Adrenal gland (tissue), 9 donors: ENCODE measurements at regions not wholly inside any gene's neighbourhood (a gene's known extent, or its start where the extent isn't known, plus 50 kb on each side); places are given as distances from the start of the nearest gene placed in this dataset.

ENCODE experiments used
- DNase-seq, 7 donors: peaks; one replicate each; pipeline ENCODE4 v3.0.0-alpha.2; 2019 to 2020
- H3K27ac ChIP-seq, 5 donors: fragments of 200-600 bp; sonication (generic) in 4 of 5; 1 replicate in 3 of 5; 2 replicates in 2 of 5; pipeline versions ENCODE4 v1.5.1 to v1.8.0; 2016 to 2020; ENCODE audit warnings: mild to moderate bottlenecking in 1 of 5
- H3K27me3 ChIP-seq: fragments of 200-600 bp; 2 replicates; pipeline ENCODE4 v1.8.0; 2021
- H3K36me3 ChIP-seq, 2 donors: fragments of 200-600 bp; replicated peaks in 1 of 2; 1 replicate in 1 of 2; 2 replicates in 1 of 2; pipeline versions ENCODE4 v1.5.1 to v1.8.0; 2018 to 2022
- H3K4me1 ChIP-seq, 2 donors: fragments of 200-600 bp; replicated peaks in 1 of 2; 1 replicate in 1 of 2; 2 replicates in 1 of 2; pipeline versions ENCODE4 v1.5.1 to v1.8.0; 2018 to 2021
- H3K4me3 ChIP-seq, 4 donors: fragments of 200-600 bp; sonication (generic) in 3 of 4; one replicate each; pipeline ENCODE4 v1.5.1; 2016 to 2018
- H3K9me3 ChIP-seq, 3 donors: fragments of 200-600 bp; sonication (generic) in 1 of 3; replicated peaks in 1 of 3; 1 replicate in 2 of 3; 2 replicates in 1 of 3; pipeline versions ENCODE4 v1.5.1 to v1.8.0; 2016 to 2021
- POLR2A ChIP-seq, 2 donors: fragments of 450-650 bp; IDR thresholded peaks; one replicate each; pipeline ENCODE4 v1.6.1; 2017; ENCODE audit warnings: antibody characterized with exemption in 2 of 2, mild to moderate bottlenecking in 2 of 2, moderate library complexity in 1 of 2
- WGBS, 4 donors: extraction: QIAGEN DNeasy Blood & Tissue Kit in 2 of 4; methylation state at CpG; one replicate each; pipeline versions ENCODE4 v1.1.5 to v1.1.7; 2013 to 2017; 5-methylcytosine and 5-hydroxymethylcytosine counted together
- intact Hi-C, 2 donors: fragments of 100-400 bp; cut with DNase I; formaldehyde crosslinking; loops; one replicate each; pipeline versions ENCODE4 v1.14.1 to v1.15.0; 2022 to 2023
- TF ChIP-seq, protein P1 (sequence below), 6 experiments: fragments of 450-650 bp in 4 of 6; fragments of 200-600 bp in 2 of 6; sonication (generic) in 1 of 6; IDR thresholded peaks; 1 replicate in 5 of 6; 2 replicates in 1 of 6; pipeline versions ENCODE4 v1.5.1 to v1.8.0; 2016 to 2021; ENCODE audit warnings: antibody characterized with exemption in 6 of 6, mild to moderate bottlenecking in 2 of 6, moderate library complexity in 1 of 6
- donor health status: healthy with polysubstance abuse.
- donor health status: Bipolar disorder and iron deficiency.
- donor health status: DM: yes; HTN: yes; CAD: no.
- donor health status: DM: no; HTN: no; CAD: no.
- donor health status: DM: no; HTN: no; CAD: no.

DNA sequence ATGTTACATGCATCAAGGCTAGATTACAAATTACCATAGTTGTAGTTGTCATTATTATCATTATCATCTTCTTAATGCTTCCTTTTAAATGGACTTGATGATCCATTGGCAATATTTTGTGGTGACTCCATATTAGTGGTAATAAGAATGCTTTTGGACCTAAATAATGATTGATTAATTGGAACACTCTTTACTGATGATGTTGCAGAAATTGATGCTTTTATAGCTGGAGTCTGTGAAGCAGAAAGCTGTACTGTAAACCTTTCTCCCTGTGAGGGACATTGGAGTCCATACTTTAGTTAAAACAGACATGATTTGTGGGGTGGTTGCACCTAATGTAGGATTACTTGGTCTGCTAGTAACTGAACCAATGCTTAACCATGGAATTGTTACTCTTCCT lies 190.4 kb downstream of the ATXN7L3B start:
- Histone ChIP-seq H3K27ac (no peak overlapping the region), H3K4me3 (no peak overlapping the region), H3K36me3 (no peaks in the 10 kb centered on the region), H3K9me3 (no peaks in the 10 kb centered on the region), H3K4me1 (no peaks in the 10 kb centered on the region), H3K27me3 (no peaks in the 10 kb centered on the region)
- intact Hi-C loops: no loop called here
- no peak for TF ChIP-seq POLR2A (IDR thresholded peaks at IDR 0.05)
- TF ChIP-seq, protein P1, sequence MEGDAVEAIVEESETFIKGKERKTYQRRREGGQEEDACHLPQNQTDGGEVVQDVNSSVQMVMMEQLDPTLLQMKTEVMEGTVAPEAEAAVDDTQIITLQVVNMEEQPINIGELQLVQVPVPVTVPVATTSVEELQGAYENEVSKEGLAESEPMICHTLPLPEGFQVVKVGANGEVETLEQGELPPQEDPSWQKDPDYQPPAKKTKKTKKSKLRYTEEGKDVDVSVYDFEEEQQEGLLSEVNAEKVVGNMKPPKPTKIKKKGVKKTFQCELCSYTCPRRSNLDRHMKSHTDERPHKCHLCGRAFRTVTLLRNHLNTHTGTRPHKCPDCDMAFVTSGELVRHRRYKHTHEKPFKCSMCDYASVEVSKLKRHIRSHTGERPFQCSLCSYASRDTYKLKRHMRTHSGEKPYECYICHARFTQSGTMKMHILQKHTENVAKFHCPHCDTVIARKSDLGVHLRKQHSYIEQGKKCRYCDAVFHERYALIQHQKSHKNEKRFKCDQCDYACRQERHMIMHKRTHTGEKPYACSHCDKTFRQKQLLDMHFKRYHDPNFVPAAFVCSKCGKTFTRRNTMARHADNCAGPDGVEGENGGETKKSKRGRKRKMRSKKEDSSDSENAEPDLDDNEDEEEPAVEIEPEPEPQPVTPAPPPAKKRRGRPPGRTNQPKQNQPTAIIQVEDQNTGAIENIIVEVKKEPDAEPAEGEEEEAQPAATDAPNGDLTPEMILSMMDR (IDR thresholded peaks at IDR 0.05): no peak
- DNase-seq: no peak

DNA sequence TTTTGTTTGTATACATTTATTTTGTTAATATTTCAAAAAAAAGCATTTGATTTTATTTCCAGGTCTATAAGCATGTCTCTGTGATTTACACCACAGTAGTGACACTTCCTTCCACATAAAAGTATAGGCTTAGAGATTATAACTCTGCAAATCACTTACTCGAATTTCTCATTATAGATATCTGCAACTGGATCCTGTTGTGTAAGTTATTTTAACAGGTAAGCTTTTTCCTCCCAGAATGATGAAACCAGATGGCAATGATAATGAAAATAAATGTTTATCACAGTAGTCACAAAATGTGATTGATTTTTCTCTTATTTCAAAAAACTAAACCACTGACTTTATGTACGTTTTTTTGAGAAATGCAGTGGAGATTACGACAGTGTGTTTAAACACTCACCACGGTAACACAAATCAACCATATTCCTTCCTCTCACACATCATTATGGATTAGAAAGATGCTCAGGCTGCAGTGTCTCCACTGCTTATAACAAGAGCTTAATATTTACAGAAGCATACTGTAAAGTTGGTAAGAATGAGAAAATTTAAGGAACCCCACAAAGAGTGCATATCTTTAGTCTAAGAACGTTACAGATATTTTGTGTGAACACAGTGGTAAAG lies 194.6 kb downstream of the ATXN7L3B start:
- DNase-seq: no peak
- no peaks in the 10 kb centered on the region for H3K27me3 ChIP-seq
- no peak overlapping the region for H3K27ac ChIP-seq
- no peaks in the 10 kb centered on the region for H3K36me3 ChIP-seq
- intact Hi-C loops: no loop called here
- no peaks in the 10 kb centered on the region for H3K9me3 ChIP-seq
- TF ChIP-seq, protein P1 (IDR thresholded peaks at IDR 0.05): no peak
- no peak for TF ChIP-seq POLR2A (IDR thresholded peaks at IDR 0.05)
- H3K4me3 ChIP-seq: no peak overlapping the region
- no peaks in the 10 kb centered on the region for H3K4me1 ChIP-seq
- WGBS, 4 donors: 48 to 67% (median 54%) methylated on average over 5 of the region's 5 CpGs

DNA sequence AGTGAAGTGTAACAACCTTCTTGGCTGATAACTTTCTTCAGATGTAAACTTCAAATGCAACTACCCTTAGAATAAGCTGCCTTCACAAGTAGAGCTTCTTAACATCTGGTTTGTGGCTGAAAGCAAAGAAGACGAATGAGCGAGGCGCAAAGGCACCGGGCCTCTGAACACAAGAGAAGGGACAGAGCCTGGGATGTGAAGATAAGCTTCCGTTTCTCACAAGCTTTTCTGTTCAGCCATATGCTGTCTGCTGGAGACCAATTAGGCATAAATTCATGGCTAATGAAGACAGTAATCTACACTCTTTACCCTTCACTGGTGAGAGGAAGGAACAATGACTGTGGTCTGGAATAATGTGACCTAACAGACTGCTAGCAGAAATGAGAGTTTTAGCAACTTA lies 195.2 kb downstream of the ATXN7L3B start:
- no peak overlapping the region for H3K27ac ChIP-seq
- H3K27me3 ChIP-seq: no peaks in the 10 kb centered on the region
- no peaks in the 10 kb centered on the region for H3K4me1 ChIP-seq
- no peak for DNase-seq
- no peak overlapping the region for H3K4me3 ChIP-seq
- 37 to 56% (median 42%) methylated on average over 5 of the region's 5 CpGs for WGBS, 4 donors
- TF ChIP-seq POLR2A (IDR thresholded peaks at IDR 0.05): no peak
- TF ChIP-seq, protein P1 (IDR thresholded peaks at IDR 0.05): no peak
- no peaks in the 10 kb centered on the region for H3K9me3 ChIP-seq
- H3K36me3 ChIP-seq: no peaks in the 10 kb centered on the region
- intact Hi-C loops: no loop called here

DNA sequence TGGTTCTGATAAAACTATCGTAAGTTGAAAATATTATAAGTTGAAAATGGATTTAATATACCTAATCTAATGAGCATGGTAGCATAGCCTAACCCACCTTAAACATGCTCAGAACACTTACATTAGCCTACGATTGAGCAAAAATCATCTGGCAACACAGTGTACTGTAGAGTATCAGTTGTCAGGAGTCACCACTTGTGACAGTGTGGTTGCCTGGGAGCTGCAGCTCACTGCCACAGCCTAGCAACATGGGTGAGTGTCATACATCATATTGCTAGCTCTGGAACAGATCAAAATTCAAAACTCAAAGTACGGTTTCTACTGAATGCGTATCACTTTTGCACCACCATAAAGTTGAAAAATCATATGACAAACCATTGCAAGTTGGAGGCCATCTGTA lies 203.5 kb downstream of the ATXN7L3B start:
- no peaks in the 10 kb centered on the region for H3K9me3 ChIP-seq
- no peaks in the 10 kb centered on the region for H3K36me3 ChIP-seq
- intact Hi-C loops: no loop called here
- no peak overlapping the region for H3K27ac ChIP-seq
- no peaks in the 10 kb centered on the region for H3K4me1 ChIP-seq
- TF ChIP-seq, protein P1 (IDR thresholded peaks at IDR 0.05): no peak
- TF ChIP-seq POLR2A (IDR thresholded peaks at IDR 0.05): no peak
- DNase-seq: peak in 2 of 7 donors; percentile 18 to 75
- H3K4me3 ChIP-seq: no peak overlapping the region
- H3K27me3 ChIP-seq: no peaks in the 10 kb centered on the region
- 66 to 82% (median 73%) methylated on average over 4 of the region's 4 CpGs for WGBS, 4 donors
